ENCODE measurements at regions not wholly inside any gene's neighbourhood (a gene's known extent, or its start where the extent isn't known, plus 50 kb on each side); places are given as distances from the start of the nearest gene placed in this dataset.

DNA sequence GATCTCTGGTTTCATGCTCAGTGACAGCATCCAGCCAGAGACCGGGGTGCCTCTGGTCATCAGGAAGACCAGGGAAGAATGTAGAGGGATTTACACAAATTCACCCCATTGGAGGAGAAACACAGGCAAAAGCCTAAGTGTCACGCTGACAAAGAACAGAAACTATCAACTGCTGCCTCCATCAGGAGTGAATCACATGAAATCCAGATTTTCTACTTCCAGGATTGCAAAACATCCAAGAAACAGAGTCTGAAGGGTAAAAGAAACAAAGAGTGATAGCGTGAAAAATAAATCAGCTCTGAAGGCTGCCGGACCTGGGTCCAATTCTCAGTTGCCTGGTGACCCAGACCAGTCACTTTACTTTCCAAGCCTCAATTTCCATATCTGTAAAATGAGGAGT is 136.1 kb upstream of the MAP1LC3B2 start:
- no peak overlapping the region for H4K5ac ChIP-seq (ENCODE audit: insufficient read length, low read depth, low read length)
- H3K4me3 Mint-ChIP-seq: no peak overlapping the region
- H2BK15ac ChIP-seq (ENCODE audit: low read depth, low read length): no peak overlapping the region

More for the DNA sequence above, 136.1 kb upstream of the MAP1LC3B2 start:
- no peak overlapping the region for H3K4me2 ChIP-seq (ENCODE audit: insufficient read depth, insufficient read length, low read length)
- H3K36me3 Mint-ChIP-seq (ENCODE audit: insufficient read depth in 1 of 3, low read depth in 3 of 3): peaks cover 0 to 6% (median 0%) of the 10 kb centered on the region in 3 experiments; a peak in 2 of 7 replicates
- no peak overlapping the region for H3T11ph ChIP-seq (ENCODE audit: low read length)
- no peak overlapping the region for H3K9ac ChIP-seq (ENCODE audit: extremely low read depth, insufficient read length, low read length)
- peaks cover 2% of the 10 kb centered on the region; the same call in 1 of the 2 replicates for H3K4me1 ChIP-seq (ENCODE audit: insufficient read depth, low read length)
- H2BK120ac ChIP-seq (ENCODE audit: low read depth, low read length, poor library complexity, severe bottlenecking): no peak overlapping the region
- no peak for DNase-seq
- no peaks in the 10 kb centered on the region for H4K20me1 ChIP-seq (ENCODE audit: control insufficient read depth, insufficient read depth, insufficient read length)
- no peak overlapping the region for H3K27ac Mint-ChIP-seq
- H3K23me2 ChIP-seq (ENCODE audit: insufficient read length, low read depth, low read length, poor library complexity, severe bottlenecking): no peaks in the 10 kb centered on the region
- H2AFZ ChIP-seq (ENCODE audit: low read length): no peak overlapping the region
- H2BK20ac ChIP-seq (ENCODE audit: low read depth, low read length, poor library complexity, severe bottlenecking): no peak overlapping the region
- no peaks in the 10 kb centered on the region for H3K79me1 ChIP-seq (ENCODE audit: insufficient read depth, low read depth, low read length, poor library complexity, severe bottlenecking)
- no peak overlapping the region for H4K8ac ChIP-seq (replicated peaks; ENCODE audit: insufficient read length, low read depth, low read length)
- H3K18ac ChIP-seq (ENCODE audit: insufficient read length, low read depth, low read length): no peak overlapping the region
- no CpG with 5 or more reads among the region's 4 CpGs for WGBS (ENCODE audit: extremely low coverage, insufficient read length, low lambda C conversion rate)
- peaks cover 25 to 35% of the 10 kb centered on the region in 2 experiments for H3K4me1 Mint-ChIP-seq
- no peak overlapping the region for H3K56ac ChIP-seq (ENCODE audit: insufficient read length, low read depth, low read length)
- no peak overlapping the region for H2BK5ac ChIP-seq (ENCODE audit: insufficient read length, low read length)
- peaks cover 3 to 4% of the 10 kb centered on the region in 2 experiments; a peak in 1 of 5 replicates for H3K9me3 Mint-ChIP-seq
- H3K27me3 Mint-ChIP-seq (ENCODE audit: low read depth): peaks cover 2% of the 10 kb centered on the region
- H3K14ac ChIP-seq (ENCODE audit: insufficient read depth, low read length): no peak overlapping the region
- no peak overlapping the region for H2BK12ac ChIP-seq (ENCODE audit: insufficient read length, low read depth, low read length)
- no peak overlapping the region for H3K23ac ChIP-seq (ENCODE audit: insufficient read length, low read depth, low read length)
- no peaks in the 10 kb centered on the region for H3K27me3 ChIP-seq (ENCODE audit: insufficient read depth, low read length)
- no peak overlapping the region for H3K4ac ChIP-seq (ENCODE audit: low read depth, low read length)
- H4K91ac ChIP-seq (ENCODE audit: insufficient read length, low read depth, low read length): no peak overlapping the region
- H3K27ac ChIP-seq (ENCODE audit: insufficient read length, low read depth, low read length): no peak overlapping the region
- TF ChIP-seq, protein P1, sequence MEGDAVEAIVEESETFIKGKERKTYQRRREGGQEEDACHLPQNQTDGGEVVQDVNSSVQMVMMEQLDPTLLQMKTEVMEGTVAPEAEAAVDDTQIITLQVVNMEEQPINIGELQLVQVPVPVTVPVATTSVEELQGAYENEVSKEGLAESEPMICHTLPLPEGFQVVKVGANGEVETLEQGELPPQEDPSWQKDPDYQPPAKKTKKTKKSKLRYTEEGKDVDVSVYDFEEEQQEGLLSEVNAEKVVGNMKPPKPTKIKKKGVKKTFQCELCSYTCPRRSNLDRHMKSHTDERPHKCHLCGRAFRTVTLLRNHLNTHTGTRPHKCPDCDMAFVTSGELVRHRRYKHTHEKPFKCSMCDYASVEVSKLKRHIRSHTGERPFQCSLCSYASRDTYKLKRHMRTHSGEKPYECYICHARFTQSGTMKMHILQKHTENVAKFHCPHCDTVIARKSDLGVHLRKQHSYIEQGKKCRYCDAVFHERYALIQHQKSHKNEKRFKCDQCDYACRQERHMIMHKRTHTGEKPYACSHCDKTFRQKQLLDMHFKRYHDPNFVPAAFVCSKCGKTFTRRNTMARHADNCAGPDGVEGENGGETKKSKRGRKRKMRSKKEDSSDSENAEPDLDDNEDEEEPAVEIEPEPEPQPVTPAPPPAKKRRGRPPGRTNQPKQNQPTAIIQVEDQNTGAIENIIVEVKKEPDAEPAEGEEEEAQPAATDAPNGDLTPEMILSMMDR (conservative IDR thresholded peaks at IDR 0.05): no peak
- no peaks in the 10 kb centered on the region for H3K9me3 ChIP-seq (ENCODE audit: control insufficient read depth, low read depth, low read length)
- H2AK5ac ChIP-seq (ENCODE audit: insufficient read length, low read length): no peak overlapping the region
- H3K79me2 ChIP-seq (ENCODE audit: insufficient read depth, low read length): no peaks in the 10 kb centered on the region
